CD4-positive, alpha-beta memory T cell (primary cell): ENCODE measurements at regions not wholly inside any gene's neighbourhood (a gene's known extent, or its start where the extent isn't known, plus 50 kb on each side); places are given as distances from the start of the nearest gene placed in this dataset.

Source experiments
- CTCF ChIA-PET: fragments of 350-600 bp; sonication (Branson Sonifier 250); formaldehyde crosslinking; loops from one replicate; lab custom pipeline; 2021; ENCODE audit warnings: inconsistent platforms; ENCODE audit not compliant: partially characterized antibody; lab: Charles Lee
- POLR2A ChIA-PET: fragments of 350-600 bp; sonication (Branson Sonifier 250); formaldehyde crosslinking; loops from one replicate; lab custom pipeline; 2021; ENCODE audit not compliant: partially characterized antibody; lab: Charles Lee
- DNase-seq, 5 donors: peaks; one replicate each; pipeline versions ENCODE4 v3.0.0 to v3.0.0-alpha.2; 2020 to 2022; ENCODE audit warnings: mixed read lengths in 1 of 5
- H3K27ac ChIP-seq: one replicate; pipeline ENCODE4 v1.7.0; 2013; ENCODE audit warnings: low read depth, low read length
- H3K27me3 ChIP-seq: 2 replicates; pipeline ENCODE4 v1.7.0; 2013; ENCODE audit warnings: mild to moderate bottlenecking, low read length, moderate library complexity; ENCODE audit not compliant: insufficient read depth
- H3K36me3 ChIP-seq: 2 replicates; pipeline ENCODE4 v1.7.0; 2013; ENCODE audit warnings: mild to moderate bottlenecking, low read length, moderate library complexity; ENCODE audit not compliant: insufficient read depth
- H3K4me1 ChIP-seq: 2 replicates; pipeline ENCODE4 v1.7.0; 2013; ENCODE audit warnings: mild to moderate bottlenecking, low read length, moderate library complexity; ENCODE audit not compliant: insufficient read depth
- H3K4me3 ChIP-seq, 2 donors: one replicate each; pipeline ENCODE4 v1.7.0; 2013; ENCODE audit warnings: low read length in 2 of 2, mild to moderate bottlenecking in 1 of 2
- H3K9me3 ChIP-seq, 2 donors: one replicate each; pipeline ENCODE4 v1.7.0; 2013; ENCODE audit warnings: low read length in 2 of 2, control low read depth in 1 of 2; ENCODE audit not compliant: control insufficient read depth in 1 of 2
- H3K27ac Mint-ChIP-seq, 7 donors: one replicate each; pipeline ENCODE4 v1.8.0; 2020 to 2021; ENCODE audit warnings: mixed read lengths in 7 of 7, mild to moderate bottlenecking in 6 of 7, inconsistent platforms in 3 of 7, moderate library complexity in 3 of 7
- H3K27me3 Mint-ChIP-seq, 2 donors: one replicate each; pipeline ENCODE4 v1.8.0; 2020 to 2021; ENCODE audit warnings: mixed read lengths in 2 of 2
- H3K36me3 Mint-ChIP-seq, 2 donors: one replicate each; pipeline ENCODE4 v1.8.0; 2020 to 2021; ENCODE audit warnings: mixed read lengths in 2 of 2, inconsistent platforms in 1 of 2, mild to moderate bottlenecking in 1 of 2
- H3K4me1 Mint-ChIP-seq, 4 donors: one replicate each; pipeline ENCODE4 v1.8.0; 2020 to 2021; ENCODE audit warnings: mixed read lengths in 4 of 4, mild to moderate bottlenecking in 1 of 4
- H3K4me3 Mint-ChIP-seq, 8 donors: one replicate each; pipeline ENCODE4 v1.8.0; 2020 to 2021; ENCODE audit warnings: mixed read lengths in 8 of 8, mild to moderate bottlenecking in 7 of 8, moderate library complexity in 6 of 8, inconsistent platforms in 3 of 8
- H3K9me3 Mint-ChIP-seq, 8 donors: one replicate each; pipeline ENCODE4 v1.8.0; 2020 to 2021; ENCODE audit warnings: mixed read lengths in 8 of 8, mild to moderate bottlenecking in 5 of 8, inconsistent platforms in 3 of 8, moderate library complexity in 1 of 8
- intact Hi-C: fragments of 100-400 bp; cut with micrococcal nuclease; formaldehyde crosslinking; loops from one replicate; pipeline ENCODE4 v1.15.1; 2023

DNA sequence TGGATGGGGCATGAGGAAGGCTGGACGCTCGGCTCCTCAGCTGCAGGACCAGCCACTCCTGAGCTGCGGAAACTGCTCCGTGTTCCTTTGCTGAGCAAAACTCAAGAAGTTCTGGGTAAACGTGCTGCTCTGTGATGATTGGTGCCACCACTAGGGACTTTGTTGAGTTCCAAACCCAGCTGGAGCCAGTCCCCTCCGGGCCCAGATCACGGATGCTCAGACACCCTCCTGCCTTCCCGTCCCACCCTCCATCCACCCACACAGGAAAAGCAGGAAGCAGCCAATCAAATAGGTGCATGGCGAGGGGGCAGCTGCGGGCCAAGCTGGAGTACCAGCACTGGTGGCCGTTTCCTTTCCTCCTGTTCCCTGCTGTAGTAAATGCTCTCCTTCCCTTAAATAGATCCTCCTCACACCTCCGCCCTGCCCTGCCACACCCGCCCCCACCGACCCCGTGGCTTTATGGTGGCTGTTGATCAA lies 68.0 kb downstream of the ADRA2C start:
- no peaks in the 10 kb centered on the region for H3K27me3 ChIP-seq
- H3K4me1 Mint-ChIP-seq: peaks cover 0 to 2% (median 0%) of the 10 kb centered on the region in 4 donors
- POLR2A ChIA-PET: no interaction called here
- H3K4me3 ChIP-seq: no peak overlapping the region
- intact Hi-C loops: no loop called here
- H3K9me3 Mint-ChIP-seq: no peaks in the 10 kb centered on the region
- H3K4me3 Mint-ChIP-seq: no peak overlapping the region
- no peak overlapping the region for H3K27ac Mint-ChIP-seq
- no peaks in the 10 kb centered on the region for H3K36me3 ChIP-seq
- no peaks in the 10 kb centered on the region for H3K4me1 ChIP-seq
- no peak for DNase-seq
- peaks cover 8 to 14% of the 10 kb centered on the region in 2 donors for H3K27me3 Mint-ChIP-seq
- no peak overlapping the region for H3K27ac ChIP-seq
- H3K9me3 ChIP-seq: no peaks in the 10 kb centered on the region
- no peaks in the 10 kb centered on the region for H3K36me3 Mint-ChIP-seq
- CTCF ChIA-PET: no interaction called here

DNA sequence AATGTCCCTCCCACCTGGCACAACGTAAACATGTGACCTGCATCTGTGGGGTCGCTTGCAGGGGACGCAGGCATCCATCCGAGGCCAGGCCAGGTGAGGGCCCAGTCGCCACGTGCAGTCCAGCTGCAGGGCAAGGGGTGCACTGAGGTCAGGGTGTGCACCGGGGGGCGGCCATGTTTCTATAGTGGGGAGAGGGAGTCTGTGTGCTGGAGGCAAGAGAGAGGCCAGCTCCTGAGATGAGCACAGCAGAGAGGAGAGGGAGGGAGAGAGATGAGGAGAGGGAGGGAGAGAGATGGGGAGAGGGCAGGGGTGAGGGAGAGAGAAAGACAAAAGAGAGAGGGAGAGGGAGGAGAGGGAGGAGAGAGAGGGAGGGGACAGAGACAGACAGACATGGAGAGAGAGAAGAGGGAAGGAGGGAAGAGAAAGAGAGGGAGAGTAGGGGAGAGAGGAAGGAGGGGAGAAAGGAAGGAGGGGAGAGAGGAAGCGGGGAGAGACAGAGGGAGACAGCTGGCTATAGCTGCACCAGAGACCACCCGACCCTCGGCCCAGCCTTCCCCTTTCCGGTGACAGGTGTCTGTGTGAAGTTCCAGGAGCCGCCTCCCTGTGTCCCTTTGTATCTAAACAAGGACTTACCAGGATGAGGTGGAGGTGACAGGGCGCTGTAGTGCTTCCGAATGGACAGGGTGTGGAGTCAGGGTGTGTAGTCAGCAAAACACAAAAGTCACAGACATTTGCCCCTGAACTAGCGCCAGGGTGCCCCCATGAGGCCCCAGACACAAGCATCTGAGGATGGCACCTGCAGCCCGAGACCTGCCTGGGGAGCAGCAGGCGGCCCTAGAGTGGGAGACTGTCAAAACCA lies 68.7 kb downstream of the ADRA2C start:
- no peak for DNase-seq
- no peaks in the 10 kb centered on the region for H3K27me3 ChIP-seq
- no peak overlapping the region for H3K4me3 Mint-ChIP-seq
- H3K36me3 Mint-ChIP-seq: no peaks in the 10 kb centered on the region
- H3K27me3 Mint-ChIP-seq: peaks cover 8 to 10% of the 10 kb centered on the region in 2 donors
- no peaks in the 10 kb centered on the region for H3K9me3 ChIP-seq
- no peaks in the 10 kb centered on the region for H3K36me3 ChIP-seq
- H3K4me1 ChIP-seq: no peaks in the 10 kb centered on the region
- no peaks in the 10 kb centered on the region for H3K9me3 Mint-ChIP-seq
- no peak overlapping the region for H3K27ac ChIP-seq
- POLR2A ChIA-PET: no interaction called here
- no peak overlapping the region for H3K4me3 ChIP-seq
- intact Hi-C loops: no loop called here
- CTCF ChIA-PET: no interaction called here
- H3K27ac Mint-ChIP-seq: no peak overlapping the region
- H3K4me1 Mint-ChIP-seq: peaks cover 0 to 2% (median 0%) of the 10 kb centered on the region in 4 donors

DNA sequence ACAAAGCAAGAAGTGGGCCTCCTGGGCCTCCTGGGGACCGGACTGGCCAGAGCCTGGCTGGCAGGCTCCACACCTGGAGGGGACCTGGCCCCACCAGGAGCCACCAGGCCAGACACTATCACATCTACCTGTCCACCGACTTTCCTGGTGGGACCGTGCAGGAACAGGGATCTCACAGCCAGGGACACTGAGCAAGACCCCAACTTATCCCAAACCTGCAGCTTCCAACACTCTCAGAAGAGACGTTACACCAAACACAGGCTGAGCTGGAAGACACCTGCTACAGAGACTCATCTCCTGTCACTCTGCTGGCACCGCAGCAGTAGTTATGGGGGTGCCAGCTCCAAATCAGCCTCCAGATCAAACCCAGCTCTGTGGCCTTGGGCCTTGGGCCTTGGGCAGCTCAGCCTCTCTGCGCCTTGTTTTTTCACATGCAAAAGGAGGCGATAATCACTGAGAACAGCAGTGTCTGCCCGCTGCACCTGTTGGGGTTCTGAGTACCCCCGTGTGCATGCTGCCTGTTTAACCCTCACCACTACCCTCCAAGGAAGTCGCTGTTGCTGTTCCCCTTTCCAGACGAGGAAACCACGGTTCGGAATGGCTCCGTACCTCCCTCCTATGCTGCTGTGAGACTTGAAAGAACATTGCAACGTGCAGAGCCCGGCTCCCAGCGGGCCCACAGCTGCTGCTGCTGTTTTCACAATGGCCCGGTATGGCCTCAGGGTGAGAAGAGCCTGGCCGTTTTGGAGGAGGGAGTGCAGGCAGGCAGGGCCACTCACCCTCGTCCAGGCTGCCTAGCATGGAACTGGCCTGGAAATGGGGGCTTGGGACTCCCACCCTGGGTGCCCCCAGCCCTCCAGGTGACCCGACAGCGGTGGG lies 69.6 kb downstream of the ADRA2C start:
- H3K4me1 ChIP-seq: no peaks in the 10 kb centered on the region
- Mint-ChIP-seq H3K4me3 (no peak overlapping the region), H3K27ac (peak overlapping the region in 1 of 7 donors; percentile 42), H3K9me3 (no peaks in the 10 kb centered on the region), H3K27me3 (peaks cover 8 to 13% of the 10 kb centered on the region in 2 donors), H3K36me3 (no peaks in the 10 kb centered on the region), H3K4me1 (peaks cover 0 to 2% (median 0%) of the 10 kb centered on the region in 4 donors)
- intact Hi-C loops: no loop called here
- H3K27me3 ChIP-seq: no peaks in the 10 kb centered on the region
- ChIA-PET CTCF (no interaction called here), POLR2A (no interaction called here)
- H3K27ac ChIP-seq: no peak overlapping the region
- H3K4me3 ChIP-seq: no peak overlapping the region
- DNase-seq: no peak
- H3K9me3 ChIP-seq: no peaks in the 10 kb centered on the region
- no peaks in the 10 kb centered on the region for H3K36me3 ChIP-seq

DNA sequence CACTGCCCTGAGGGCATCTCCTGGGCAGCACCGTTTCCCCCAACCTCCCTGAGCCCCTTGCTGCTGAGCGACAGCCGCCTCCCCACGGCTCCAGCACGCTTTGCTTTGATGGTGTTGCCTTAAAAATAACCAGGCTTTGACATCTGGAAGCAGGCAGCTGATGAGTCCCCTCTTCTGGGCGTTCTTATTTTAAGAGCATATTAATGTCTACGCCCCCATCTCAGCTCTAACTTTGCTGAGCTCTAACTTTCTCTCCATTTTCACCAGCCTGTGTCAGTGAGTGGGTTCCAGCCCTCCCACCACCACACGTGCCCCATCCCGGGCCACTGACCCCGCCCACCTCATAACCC lies 70.2 kb downstream of the ADRA2C start:
- intact Hi-C loops: no loop called here
- H3K27me3 Mint-ChIP-seq: peaks cover 9 to 14% of the 10 kb centered on the region in 2 donors
- CTCF ChIA-PET: no interaction called here

DNA sequence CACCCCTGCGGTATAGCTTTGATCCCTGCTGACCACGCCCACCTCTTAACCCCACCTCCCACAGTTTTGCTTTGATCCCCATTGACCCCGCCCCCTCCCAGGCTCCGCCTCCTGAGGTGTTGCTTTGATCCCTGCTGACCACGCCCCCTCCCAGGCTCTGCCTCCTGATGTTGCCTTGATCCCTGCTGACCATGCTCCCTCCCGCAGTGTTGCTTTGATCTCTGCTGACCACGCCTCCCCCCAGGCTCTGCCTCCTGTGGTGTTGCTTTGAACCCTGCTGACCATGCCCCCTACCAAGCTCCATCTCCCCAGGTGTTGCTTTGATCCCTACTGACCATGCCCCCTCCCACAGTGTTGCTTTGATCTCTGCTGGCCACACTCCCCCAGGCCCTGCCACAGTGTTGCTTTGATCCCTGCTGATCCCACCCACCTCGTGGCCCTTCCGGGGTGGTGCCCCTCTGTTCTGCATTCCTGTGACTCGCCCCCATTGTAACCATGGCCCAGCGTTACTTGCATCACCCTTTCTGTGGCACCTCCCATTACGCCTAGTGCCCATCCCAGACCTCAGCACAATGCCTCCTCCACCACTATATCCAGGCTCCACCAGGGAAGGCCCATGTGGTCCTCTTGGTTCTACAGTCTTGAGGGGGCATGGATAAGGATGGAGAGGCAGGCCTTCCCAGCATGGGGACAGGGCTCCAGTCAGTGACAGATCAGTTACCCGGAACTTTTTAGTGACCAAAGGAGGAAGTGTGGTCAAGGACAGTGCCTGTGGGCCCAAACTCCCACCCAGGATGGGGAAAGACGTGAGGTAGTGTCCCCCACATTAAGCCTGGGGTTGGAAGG lies 70.8 kb downstream of the ADRA2C start:
- H3K27ac ChIP-seq: no peak overlapping the region
- no peak for DNase-seq
- Mint-ChIP-seq H3K4me1 (peaks cover 0 to 2% (median 0%) of the 10 kb centered on the region in 4 donors), H3K9me3 (no peaks in the 10 kb centered on the region), H3K4me3 (no peak overlapping the region), H3K36me3 (no peaks in the 10 kb centered on the region), H3K27me3 (peaks cover 9 to 14% of the 10 kb centered on the region in 2 donors), H3K27ac (no peak overlapping the region)
- no peaks in the 10 kb centered on the region for H3K9me3 ChIP-seq
- ChIA-PET POLR2A (no interaction called here), CTCF (no interaction called here)
- no peaks in the 10 kb centered on the region for H3K4me1 ChIP-seq
- H3K4me3 ChIP-seq: no peak overlapping the region
- H3K36me3 ChIP-seq: no peaks in the 10 kb centered on the region
- intact Hi-C loops: no loop called here
- H3K27me3 ChIP-seq: no peaks in the 10 kb centered on the region

More for the DNA sequence above, 70.2 kb downstream of the ADRA2C start:
- Histone ChIP-seq H3K9me3 (no peaks in the 10 kb centered on the region), H3K27ac (no peak overlapping the region), H3K4me3 (no peak overlapping the region), H3K4me1 (no peaks in the 10 kb centered on the region), H3K27me3 (no peaks in the 10 kb centered on the region), H3K36me3 (no peaks in the 10 kb centered on the region)
- peaks cover 0 to 2% (median 0%) of the 10 kb centered on the region in 4 donors for H3K4me1 Mint-ChIP-seq
- no peak overlapping the region for H3K27ac Mint-ChIP-seq
- no peak for DNase-seq
- no peaks in the 10 kb centered on the region for H3K9me3 Mint-ChIP-seq
- H3K36me3 Mint-ChIP-seq: no peaks in the 10 kb centered on the region
- H3K4me3 Mint-ChIP-seq: no peak overlapping the region
- POLR2A ChIA-PET: no interaction called here

DNA sequence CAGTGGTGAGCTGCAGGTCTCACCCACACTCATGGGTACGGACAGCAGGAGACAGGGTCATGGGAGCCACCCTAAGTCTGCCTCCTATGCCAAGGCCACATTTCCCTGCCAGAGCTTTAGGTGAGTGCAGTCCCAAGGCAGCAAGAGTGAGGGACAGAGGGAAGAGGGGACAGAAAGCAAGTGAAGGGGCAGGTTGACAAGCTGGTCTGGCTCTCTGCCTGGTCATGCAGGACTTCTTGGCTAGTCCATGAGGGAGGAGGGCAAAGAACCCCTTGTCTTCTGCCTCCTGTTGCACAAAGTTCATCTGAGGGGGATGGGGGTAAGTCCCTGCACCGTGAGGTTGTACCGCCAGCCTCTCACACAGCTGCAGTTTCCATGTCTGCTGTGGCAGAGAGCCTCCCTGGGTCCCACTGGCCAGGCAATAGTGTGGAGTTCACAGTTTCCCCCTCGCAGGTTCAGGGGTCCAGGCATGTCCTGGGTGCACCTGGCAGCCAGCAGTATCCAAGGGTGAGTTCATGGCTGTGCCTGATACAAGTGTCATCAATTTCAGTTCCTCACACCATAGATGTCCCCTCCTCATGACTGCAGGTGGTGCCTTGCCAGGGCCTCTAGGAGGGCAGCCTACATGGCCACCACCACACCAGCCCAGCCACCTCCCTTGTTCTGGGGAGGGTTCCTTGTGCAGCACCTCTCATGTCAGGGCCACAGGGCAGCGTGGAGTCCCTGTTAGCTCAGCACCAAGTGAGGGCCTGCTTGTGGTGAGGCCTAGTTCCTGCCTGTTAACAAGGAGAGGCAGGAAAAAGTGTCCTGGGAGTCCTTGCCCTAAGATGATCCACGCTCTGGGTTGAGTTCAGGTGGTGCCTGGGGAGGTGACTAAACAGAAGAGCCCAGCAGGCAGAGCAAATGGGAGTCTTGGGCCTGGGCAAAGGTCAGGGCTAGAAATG lies 72.5 kb downstream of the ADRA2C start:
- ChIA-PET CTCF (no interaction called here), POLR2A (no interaction called here)
- Histone ChIP-seq H3K36me3 (no peaks in the 10 kb centered on the region), H3K27ac (no peak overlapping the region), H3K9me3 (no peaks in the 10 kb centered on the region), H3K27me3 (no peaks in the 10 kb centered on the region), H3K4me3 (no peak overlapping the region), H3K4me1 (no peaks in the 10 kb centered on the region)
- no peak overlapping the region for H3K4me3 Mint-ChIP-seq
- intact Hi-C loops: no loop called here
- peaks cover 9 to 18% of the 10 kb centered on the region in 2 donors for H3K27me3 Mint-ChIP-seq
- H3K27ac Mint-ChIP-seq: no peak overlapping the region
- H3K9me3 Mint-ChIP-seq: no peaks in the 10 kb centered on the region
- H3K36me3 Mint-ChIP-seq: no peaks in the 10 kb centered on the region
- DNase-seq: no peak
- peaks cover 0 to 2% (median 0%) of the 10 kb centered on the region in 4 donors for H3K4me1 Mint-ChIP-seq
